Esophagus mucosa (tissue), 1 donor: ENCODE measurements at regions not wholly inside any gene's neighbourhood (a gene's known extent, or its start where the extent isn't known, plus 50 kb on each side); places are given as distances from the start of the nearest gene placed in this dataset.
"Not testable (repeated sequence)": the region's sequence is repeated elsewhere in the genome, so short reads cannot be mapped to it uniquely, and the experiment has no call there.

Experiments used
- ATAC-seq: fragments of 200-7000 bp; cut with Tn5 transposase; one replicate; pipeline ENCODE4 v1.9.1; 2020
- donor health status: DM: yes; HTN: yes; CAD: no.

DNA sequence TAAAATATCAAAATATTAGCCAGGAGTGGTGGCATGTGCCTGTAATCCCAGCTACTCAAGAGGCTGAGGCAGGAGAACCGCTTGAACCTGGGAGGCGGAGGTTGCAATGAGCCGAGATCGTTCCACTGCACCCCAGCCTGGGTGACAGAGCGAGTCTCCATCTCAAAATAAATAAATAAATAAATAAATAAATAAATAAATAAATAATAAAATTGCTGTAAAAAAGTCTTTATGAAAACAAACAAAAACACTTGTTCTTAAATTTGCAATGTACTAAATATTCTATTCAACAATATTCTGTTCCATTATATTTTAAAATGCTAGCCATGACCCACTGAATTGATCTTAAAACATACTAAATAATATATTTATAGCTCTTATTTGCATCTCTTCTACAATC is 632.3 kb upstream of the RGS18 start:
- ATAC-seq = not testable (repeated sequence)

- no peak for ATAC-seq
Measured at GRCh38 chr1:191528275-191528674, 630.0 kb upstream of the RGS18 start.

GRCh38 chr1:191530928-191531327 is 627.3 kb upstream of the RGS18 start:
- no peak for ATAC-seq

- no peak for ATAC-seq
Measured at GRCh38 chr1:191533254-191533653, 625.0 kb upstream of the RGS18 start.

DNA sequence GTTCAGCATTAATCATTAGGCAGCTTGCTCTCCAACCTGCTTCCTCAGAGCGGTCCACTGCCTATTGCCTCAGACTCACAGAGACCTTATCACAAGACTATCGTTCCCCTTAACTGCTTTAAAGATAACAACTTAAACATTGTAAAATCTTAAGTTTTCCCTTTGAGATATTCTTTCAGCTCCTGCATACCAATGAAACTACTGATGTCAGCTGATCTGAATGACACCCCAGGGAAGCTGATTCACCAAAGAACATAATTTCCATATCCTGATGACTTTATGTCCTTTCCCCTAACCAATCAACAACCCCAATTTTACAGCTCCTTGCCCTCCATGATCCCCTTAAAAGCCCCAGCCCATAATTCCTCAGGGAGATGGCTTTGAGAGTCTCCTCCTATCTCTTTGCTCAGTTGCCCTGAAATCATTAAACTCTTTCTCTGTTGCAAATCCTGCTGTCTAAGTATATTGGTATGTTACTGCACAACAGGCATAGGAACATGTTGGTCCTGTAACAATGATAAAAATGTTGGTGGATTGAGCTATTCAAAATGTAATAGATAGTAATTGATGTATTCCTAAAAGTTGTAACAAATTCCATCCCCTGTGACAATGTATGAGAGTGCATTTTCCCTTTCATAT is 621.4 kb upstream of the RGS18 start:
- ATAC-seq = no peak

DNA sequence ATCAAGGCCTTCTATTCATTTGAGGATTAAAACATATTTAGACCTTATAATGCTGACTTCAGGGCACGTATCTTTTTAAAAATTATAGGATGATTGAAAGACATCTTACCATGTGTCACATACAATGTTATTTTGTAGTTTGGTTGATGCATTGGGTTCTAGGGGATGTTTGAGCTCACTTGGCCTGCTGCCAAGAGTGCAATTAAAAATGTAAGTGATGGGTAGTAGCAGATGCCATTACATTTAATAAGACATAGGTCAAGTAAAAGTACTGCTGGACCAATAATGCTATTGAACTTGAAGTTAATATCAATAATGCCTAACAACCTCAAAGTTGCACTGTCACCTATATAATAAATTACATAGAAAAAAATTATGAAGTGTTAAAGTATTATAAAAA is 616.5 kb upstream of the RGS18 start:
- ATAC-seq = no peak

GRCh38 chr1:191542444-191542843 is 615.8 kb upstream of the RGS18 start:
- ATAC-seq = no peak

- ATAC-seq = no peak
Measured at GRCh38 chr1:191546803-191547202, 611.5 kb upstream of the RGS18 start.

DNA sequence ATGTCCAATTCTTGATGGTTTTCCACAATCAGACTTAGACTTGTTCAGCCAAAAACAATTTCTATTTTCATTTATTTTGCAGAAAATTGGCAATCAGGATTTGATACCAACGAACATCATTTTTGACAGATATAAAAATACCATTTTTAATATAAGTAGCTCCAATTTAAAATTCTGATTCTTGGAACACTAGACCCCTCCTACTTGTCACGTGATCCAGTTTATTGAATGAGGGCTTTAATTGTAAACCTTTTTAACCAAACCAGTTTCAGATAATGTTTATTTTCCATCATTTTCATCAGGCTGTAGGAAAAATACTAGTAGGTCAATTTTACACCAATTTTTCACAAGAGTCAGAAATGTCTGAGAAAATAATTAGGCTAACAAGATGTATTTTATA is 607.2 kb upstream of the RGS18 start:
- ATAC-seq = no peak

DNA sequence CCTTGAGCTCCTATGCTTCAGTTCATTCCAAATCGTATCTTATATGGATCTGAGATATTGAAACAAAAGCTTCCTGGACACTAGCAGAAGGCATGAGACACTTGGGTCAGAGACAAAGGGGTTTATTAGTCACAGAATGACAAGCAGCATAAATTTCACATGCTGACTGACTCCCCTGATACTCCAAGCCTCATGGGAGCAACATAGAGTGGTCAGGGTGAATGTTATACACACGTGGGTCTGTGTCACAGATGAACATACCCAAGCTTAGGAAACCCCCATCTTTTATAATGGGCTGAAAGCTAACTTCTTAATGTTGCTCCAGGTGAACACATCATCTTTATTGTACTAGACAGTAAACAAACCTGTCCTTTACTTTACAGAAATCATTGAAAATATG is 599.9 kb upstream of the RGS18 start:
- ATAC-seq = no peak

DNA sequence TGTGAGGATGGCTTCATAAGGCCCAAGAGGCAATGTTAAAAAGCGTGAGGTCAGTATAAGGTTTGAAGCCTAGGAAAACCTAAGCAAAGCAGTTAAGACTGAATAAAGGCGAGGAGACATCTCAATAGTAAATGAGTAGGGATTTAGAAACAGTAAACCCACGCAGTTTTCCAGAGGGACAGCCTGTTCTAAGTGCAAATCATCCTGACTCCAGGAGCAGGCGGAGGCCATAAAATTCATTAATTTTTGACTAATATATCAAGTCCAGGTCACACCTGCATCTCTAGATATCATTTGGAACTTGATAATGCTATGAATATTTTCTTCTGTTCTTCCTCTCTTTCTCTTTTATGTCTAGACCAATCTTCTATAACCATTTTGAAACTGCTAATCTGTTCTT is 597.0 kb upstream of the RGS18 start:
- ATAC-seq = no peak

DNA sequence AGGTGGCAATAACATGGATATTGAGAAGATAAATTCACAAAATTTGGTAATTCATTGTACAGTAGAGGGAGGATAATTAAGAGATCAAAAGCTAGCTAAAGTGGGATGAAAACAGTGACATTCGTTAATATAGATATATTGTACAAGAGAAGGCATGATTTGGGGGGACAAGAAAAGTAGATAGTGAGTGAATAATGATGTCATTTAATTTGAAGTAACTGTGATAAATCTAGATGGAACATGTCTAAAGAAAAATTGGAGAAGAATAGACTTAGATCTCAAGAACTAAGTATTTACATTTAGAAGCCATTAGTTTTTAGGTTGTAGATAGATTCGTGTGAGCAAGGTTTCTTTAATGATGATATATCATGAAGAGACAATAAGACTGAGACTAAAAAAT is 594.0 kb upstream of the RGS18 start:
- ATAC-seq = no peak

DNA sequence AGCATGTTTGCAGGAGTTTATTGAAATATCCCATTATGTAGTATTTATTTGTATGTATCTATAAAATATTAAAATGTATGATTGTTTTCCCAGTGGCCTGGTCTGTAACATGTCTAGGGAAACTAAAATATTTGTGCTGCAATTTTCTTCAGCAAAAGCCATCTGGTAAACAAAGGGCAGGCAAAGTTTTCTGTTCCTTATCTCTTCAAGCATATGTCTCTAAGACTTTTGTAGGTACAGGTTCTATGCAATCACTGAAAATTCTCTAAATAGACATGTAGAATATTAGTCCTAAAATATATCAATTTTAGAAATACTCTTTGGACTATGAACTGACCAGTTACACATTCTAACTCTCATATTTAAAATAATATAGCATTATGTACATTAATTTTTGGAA is 585.8 kb upstream of the RGS18 start:
- no peak for ATAC-seq

- no peak for ATAC-seq
Measured at GRCh38 chr1:191575180-191575579, 583.1 kb upstream of the RGS18 start.

GRCh38 chr1:191575746-191576145 is 582.5 kb upstream of the RGS18 start:
- ATAC-seq = no peak

- ATAC-seq = no peak
Measured at GRCh38 chr1:191577213-191577612, 581.0 kb upstream of the RGS18 start.

GRCh38 chr1:191578281-191578680 is 580.0 kb upstream of the RGS18 start:
- no peak for ATAC-seq

DNA sequence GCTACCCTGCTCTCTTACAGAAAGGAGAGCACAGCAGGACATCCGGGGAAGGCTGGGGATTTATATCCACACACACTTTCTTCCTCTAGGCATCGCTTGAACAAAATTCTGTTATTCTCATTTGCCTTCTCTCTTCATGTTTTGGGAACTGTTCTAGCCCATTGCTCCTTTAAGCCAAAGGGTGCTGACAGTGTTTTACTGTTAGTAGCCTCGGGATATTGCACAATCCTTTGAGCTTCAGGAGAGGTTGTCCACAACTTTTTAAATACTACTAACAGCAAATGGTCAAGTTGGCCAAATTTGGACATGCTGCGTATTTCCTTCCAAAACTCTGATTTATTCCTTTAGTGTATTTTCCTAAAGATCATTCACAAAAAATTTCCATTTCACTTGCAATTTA is 579.2 kb upstream of the RGS18 start:
- ATAC-seq = no peak

DNA sequence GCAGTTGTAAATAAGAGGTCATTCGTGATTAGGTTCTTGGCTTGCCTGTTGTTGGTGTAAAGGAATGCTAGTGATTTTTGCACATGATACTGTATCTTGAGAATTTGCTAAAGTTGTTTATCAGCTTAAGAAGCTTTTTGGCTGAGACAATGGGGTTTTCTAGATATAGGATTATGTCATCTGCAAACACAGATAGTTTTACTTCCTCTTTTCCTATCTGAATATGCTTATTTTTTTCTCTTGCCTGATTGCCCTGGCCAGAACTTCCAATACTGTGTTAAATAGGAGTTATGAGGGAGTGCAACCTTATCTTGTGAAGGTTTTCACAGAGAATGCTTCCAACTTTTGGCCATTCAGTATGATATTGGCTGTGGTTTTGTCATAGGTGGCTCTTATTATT is 576.1 kb upstream of the RGS18 start:
- ATAC-seq = no peak

DNA sequence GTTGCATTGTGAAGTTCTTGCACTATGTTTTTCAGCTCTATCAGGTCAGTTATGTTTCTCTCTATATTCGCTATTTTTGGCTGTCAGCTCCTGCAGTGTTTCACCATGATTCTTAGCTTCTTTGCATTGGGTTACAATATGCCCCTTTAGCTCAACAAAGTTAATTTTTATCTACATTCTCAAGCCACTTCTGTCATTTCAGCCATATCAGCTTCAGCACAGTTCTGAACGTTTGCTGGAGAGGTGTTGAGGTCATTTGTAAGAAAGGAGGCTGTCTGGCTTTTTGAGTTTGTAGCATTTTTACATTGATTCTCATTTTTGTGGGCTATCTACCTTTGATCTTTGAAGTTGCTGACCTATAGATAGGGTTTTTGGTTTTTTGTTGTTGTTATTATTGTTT is 573.2 kb upstream of the RGS18 start:
- ATAC-seq = no peak

- no peak for ATAC-seq
Measured at GRCh38 chr1:191588905-191589304, 569.4 kb upstream of the RGS18 start.

DNA sequence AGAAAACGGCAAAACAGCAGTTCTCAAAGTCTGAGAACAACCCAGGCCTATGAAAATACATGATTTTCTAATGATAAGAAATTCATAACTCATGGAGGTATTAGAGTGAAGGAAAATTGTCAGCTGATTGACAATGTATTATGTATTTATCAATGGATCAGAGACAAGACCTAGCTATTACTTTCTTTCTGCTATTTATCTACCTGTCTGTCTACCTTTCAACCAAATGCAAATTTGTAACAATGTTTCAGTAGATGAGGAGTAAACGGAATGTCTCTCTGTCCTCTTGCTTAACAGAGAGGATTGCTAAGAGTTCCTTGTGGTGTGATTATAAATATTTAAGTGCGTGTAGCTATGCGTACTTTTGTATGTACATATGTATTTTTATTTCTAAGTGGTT is 568.7 kb upstream of the RGS18 start:
- no peak for ATAC-seq

- ATAC-seq = no peak
Measured at GRCh38 chr1:191590578-191590977, 567.7 kb upstream of the RGS18 start.

DNA sequence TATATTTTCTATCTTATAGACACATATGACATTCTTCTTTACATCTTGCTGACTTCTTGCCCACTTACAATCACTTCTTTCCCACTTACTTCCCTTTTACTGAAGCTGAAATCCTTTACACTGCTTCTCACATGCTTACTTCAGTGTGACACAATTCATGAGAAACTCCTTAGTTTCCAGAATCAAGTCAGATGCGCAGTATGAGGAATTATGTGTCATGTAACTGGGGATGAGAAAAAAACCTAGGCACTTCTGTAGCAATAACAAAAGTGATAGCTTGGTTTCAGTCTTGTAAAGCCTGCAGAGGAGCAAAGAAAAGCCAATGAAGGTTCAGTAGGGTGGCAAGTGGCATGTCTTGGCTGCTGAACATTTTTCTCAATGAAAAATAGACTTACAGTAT is 566.2 kb upstream of the RGS18 start:
- no peak for ATAC-seq

- ATAC-seq = no peak
Measured at GRCh38 chr1:191592907-191593306, 565.4 kb upstream of the RGS18 start.

GRCh38 chr1:191595170-191595569 is 563.1 kb upstream of the RGS18 start:
- ATAC-seq = no peak
